BLaER1 treated with 17β-estradiol and CSF1 and Interleukin-3, amounts not matched to agents 10 nM and 100 nM (cell line): ENCODE measurements at regions not wholly inside any gene's neighbourhood (a gene's known extent, or its start where the extent isn't known, plus 50 kb on each side); places are given as distances from the start of the nearest gene placed in this dataset.
A peak's percentile ranks its signal among the peaks of the same experiment; 100 is the strongest.

ENCODE experiments used
- H3K27ac ChIP-seq, 11 experiments: shearing (Covaris generic); formaldehyde crosslinking; 2 replicates each; pipeline ENCODE4 v1.8.1; 2022
- H3K27me3 ChIP-seq, 11 experiments: shearing (Covaris generic); formaldehyde crosslinking; 2 replicates each; pipeline ENCODE4 v1.8.1; 2022
- H3K36me3 ChIP-seq, 11 experiments: shearing (Covaris generic); formaldehyde crosslinking; 2 replicates each; pipeline ENCODE4 v1.8.1; 2022
- H3K4me1 ChIP-seq, 10 experiments: shearing (Covaris generic); formaldehyde crosslinking; 2 replicates each; pipeline ENCODE4 v1.8.1; 2022
- H3K4me2 ChIP-seq, 11 experiments: shearing (Covaris generic); formaldehyde crosslinking; 2 replicates each; pipeline ENCODE4 v1.8.1; 2022
- H3K4me3 ChIP-seq, 10 experiments: shearing (Covaris generic); formaldehyde crosslinking; 2 replicates each; pipeline ENCODE4 v1.8.1; 2022
- H3K9ac ChIP-seq, 11 experiments: shearing (Covaris generic); formaldehyde crosslinking; 2 replicates each; pipeline ENCODE4 v1.8.1; 2022
- H3K9me3 ChIP-seq, 11 experiments: shearing (Covaris generic); formaldehyde crosslinking; replicated peaks in 1 of 11; 2 replicates each; pipeline ENCODE4 v1.8.1; 2022
- H4K20me1 ChIP-seq, 11 experiments: shearing (Covaris generic); formaldehyde crosslinking; 2 replicates each; pipeline ENCODE4 v1.8.1; 2022
- Cebpa-rat ChIP-seq, 11 experiments: shearing (Covaris generic); IDR thresholded peaks; 2 replicates each; pipeline ENCODE4 v1.8.1; 2022

DNA sequence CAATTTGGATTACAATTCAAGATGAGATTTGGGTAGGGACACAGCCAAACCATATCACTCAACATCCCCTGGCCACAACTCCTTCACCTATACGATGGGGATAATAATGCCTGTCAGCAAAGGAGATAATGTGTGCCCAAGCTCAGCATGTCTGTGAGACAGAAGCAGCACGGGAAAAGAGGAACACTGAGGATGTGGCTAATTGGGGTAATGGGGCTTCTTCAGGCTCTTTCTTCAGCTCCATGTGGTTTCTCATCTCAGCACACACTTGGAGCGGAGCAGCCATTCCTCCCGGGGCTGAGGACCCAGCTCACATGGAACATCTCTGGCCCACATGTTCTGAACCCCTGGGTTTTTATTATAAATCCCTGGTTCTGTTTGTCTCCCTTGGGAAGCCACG lies 136.0 kb upstream of the NAMPT start:
- H4K20me1 ChIP-seq, result no peaks in the 10 kb centered on the region
- H3K27me3 ChIP-seq, result no peaks in the 10 kb centered on the region
- peak overlapping the region in 5 of 11 experiments; percentile 40 to 92 (median 74); a peak in 10 of 22 replicates for H3K4me2 ChIP-seq
- H3K4me1 ChIP-seq, result peaks cover 21 to 88% (median 38%) of the 10 kb centered on the region in 10 experiments
- no peaks in the 10 kb centered on the region; a peak in 1 of 22 replicates for H3K36me3 ChIP-seq
- peak overlapping the region in 4 of 11 experiments; percentile 3 to 95 (median 86); a peak in 6 of 22 replicates for H3K9ac ChIP-seq
- H3K4me3 ChIP-seq, result no peak overlapping the region
- peak overlapping the region in 6 of 11 experiments; percentile 43 to 100 (median 90); a peak in 12 of 22 replicates for H3K27ac ChIP-seq
- TF ChIP-seq Cebpa-rat (IDR thresholded peaks at IDR 0.05), result no peak
- H3K9me3 ChIP-seq, result peaks cover 10 to 31% (median 16%) of the 10 kb centered on the region in 11 experiments; a peak in 21 of 22 replicates

DNA sequence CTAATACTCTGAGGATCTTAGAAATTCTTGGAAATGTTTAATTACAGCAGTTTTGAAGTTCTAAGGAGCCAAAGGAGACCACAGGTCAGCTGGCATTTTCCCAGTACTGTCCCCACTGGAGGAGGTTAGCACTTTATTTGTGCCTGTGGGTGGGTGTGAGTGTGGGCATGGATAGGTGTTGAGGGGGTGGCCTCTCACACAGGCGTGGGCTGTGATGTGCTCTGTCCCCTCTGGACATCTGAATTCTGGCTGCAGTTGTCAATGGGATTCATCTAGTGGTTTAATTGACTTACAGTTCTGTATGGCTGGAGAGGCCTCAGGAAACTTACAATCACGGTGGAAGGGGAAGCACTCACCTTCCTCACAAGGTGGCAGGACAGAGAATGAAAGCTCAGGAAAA lies 135.4 kb upstream of the NAMPT start:
- no peaks in the 10 kb centered on the region for H4K20me1 ChIP-seq
- peak overlapping the region in 3 of 11 experiments; percentile 74 to 92 (median 89); a peak in 6 of 22 replicates for H3K4me2 ChIP-seq
- H3K36me3 ChIP-seq, result no peaks in the 10 kb centered on the region; a peak in 1 of 22 replicates
- H3K27ac ChIP-seq, result peak overlapping the region in 5 of 11 experiments; percentile 10 to 100 (median 97); a peak in 9 of 22 replicates
- H3K9me3 ChIP-seq, result peaks cover 14 to 36% (median 18%) of the 10 kb centered on the region in 11 experiments; a peak in 21 of 22 replicates
- H3K9ac ChIP-seq, result peak overlapping the region in 3 of 11 experiments; percentile 81 to 95 (median 92); a peak in 5 of 22 replicates
- TF ChIP-seq Cebpa-rat (IDR thresholded peaks at IDR 0.05), result no peak
- peaks cover 21 to 85% (median 36%) of the 10 kb centered on the region in 10 experiments for H3K4me1 ChIP-seq
- no peak overlapping the region for H3K4me3 ChIP-seq
- H3K27me3 ChIP-seq, result no peaks in the 10 kb centered on the region

DNA sequence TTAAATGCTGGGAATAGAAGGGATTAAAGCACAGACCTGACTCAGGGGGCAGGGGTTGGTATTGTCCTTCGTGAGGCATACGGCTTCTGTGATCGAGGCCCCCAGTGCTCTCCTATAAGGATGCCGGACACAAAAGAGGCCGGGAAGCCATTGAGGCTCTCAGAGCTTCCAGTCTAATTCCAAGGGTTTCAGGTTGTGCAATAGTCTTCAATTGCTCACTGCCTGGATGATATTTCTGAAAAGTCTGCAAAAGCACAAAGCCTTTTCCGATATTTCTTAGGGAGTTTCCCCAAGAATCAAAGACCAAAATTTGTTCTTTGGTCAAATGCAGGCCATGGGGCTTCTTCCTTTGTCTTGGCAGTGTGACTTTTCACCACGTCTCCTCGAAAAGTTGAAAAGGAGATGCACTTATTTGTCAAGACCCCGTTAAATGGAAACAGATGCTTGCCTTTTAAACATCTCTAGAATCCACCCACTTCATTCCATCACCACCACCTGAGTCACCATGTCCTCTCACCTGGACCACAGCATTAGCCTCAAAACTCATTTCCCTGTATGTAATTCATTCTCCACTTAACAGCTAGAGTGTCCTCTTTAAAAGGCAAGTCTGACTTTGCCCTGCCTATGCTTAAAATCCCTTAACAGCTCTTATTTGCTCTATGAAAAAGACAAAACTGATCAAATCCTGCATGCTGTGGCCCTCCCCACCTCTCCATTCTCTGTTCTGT lies 134.8 kb upstream of the NAMPT start:
- H3K36me3 ChIP-seq, result no peaks in the 10 kb centered on the region; a peak in 1 of 22 replicates
- H3K9ac ChIP-seq, result peak overlapping the region in 2 of 11 experiments; percentile 92 to 95; a peak in 4 of 22 replicates
- H3K27me3 ChIP-seq, result no peaks in the 10 kb centered on the region
- 0 out of 22 replicates have a peak, but pooled peaks of 1 of the 11 experiments have one; percentile 12 for TF ChIP-seq Cebpa-rat (IDR thresholded peaks at IDR 0.05)
- H4K20me1 ChIP-seq, result no peaks in the 10 kb centered on the region
- peak overlapping the region in 5 of 11 experiments; percentile 60 to 100 (median 97); a peak in 10 of 22 replicates for H3K27ac ChIP-seq
- H3K4me3 ChIP-seq, result no peak overlapping the region
- peak overlapping the region in 3 of 11 experiments; percentile 74 to 92 (median 89); a peak in 6 of 22 replicates for H3K4me2 ChIP-seq
- peaks cover 17 to 84% (median 31%) of the 10 kb centered on the region in 10 experiments for H3K4me1 ChIP-seq
- H3K9me3 ChIP-seq, result peaks cover 14 to 37% (median 18%) of the 10 kb centered on the region in 11 experiments; a peak in 21 of 22 replicates

DNA sequence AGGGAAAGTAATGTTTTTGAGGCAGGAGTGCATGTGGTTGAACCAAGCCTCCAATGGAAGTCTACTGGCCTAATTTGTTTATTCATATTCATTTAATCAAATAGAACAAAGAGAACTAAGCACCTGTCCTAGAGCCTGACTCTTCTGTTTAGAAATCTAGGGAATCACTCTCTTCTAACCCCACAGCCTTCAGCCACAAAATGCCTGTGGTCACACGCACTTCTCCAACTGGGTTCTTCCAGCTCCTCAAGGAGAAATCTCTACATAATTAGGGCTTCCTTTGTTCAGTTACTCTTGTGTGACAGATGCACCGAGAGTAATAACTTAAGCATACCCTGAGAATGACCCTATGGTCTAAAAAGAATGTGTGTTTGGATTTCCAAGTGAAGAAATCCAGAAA lies 133.7 kb upstream of the NAMPT start:
- Histone ChIP-seq H3K9ac (peak overlapping the region in 5 of 11 experiments; percentile 9 to 82 (median 58); a peak in 9 of 22 replicates), H3K27me3 (no peaks in the 10 kb centered on the region), H3K27ac (peak overlapping the region in 6 of 11 experiments; percentile 5 to 100 (median 90); a peak in 11 of 22 replicates), H4K20me1 (no peaks in the 10 kb centered on the region), H3K4me2 (peak overlapping the region in 5 of 11 experiments; percentile 31 to 92 (median 74); a peak in 9 of 22 replicates), H3K4me1 (peaks cover 6 to 82% (median 20%) of the 10 kb centered on the region in 10 experiments), H3K9me3 (peaks cover 14 to 37% (median 18%) of the 10 kb centered on the region in 11 experiments; a peak in 21 of 22 replicates), H3K4me3 (no peak overlapping the region), H3K36me3 (no peaks in the 10 kb centered on the region; a peak in 1 of 22 replicates)
- TF ChIP-seq Cebpa-rat (IDR thresholded peaks at IDR 0.05), result no peak

DNA sequence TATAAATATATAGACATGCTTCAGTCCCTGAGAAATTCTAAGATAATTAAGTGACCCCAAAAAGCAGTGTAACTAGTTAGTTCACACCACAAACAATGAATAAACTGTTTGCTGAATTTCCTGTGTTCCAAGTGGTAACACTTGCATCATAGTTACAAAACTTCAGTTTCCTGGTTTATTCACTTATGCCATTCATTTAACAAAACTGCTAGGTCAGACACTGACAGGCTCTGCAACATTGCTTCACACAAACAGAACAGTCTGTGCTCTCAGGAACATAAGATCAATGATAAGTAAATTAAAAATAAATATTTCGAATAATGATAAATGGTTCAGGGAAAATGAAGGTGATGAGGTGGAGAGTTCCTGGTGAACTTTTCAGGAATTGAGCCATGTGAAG lies 133.3 kb upstream of the NAMPT start:
- Histone ChIP-seq H3K27me3 (no peaks in the 10 kb centered on the region), H3K4me3 (no peak overlapping the region), H3K36me3 (no peaks in the 10 kb centered on the region; a peak in 1 of 22 replicates), H3K4me1 (peaks cover 2 to 82% (median 15%) of the 10 kb centered on the region in 10 experiments), H3K9me3 (peaks cover 14 to 37% (median 18%) of the 10 kb centered on the region in 11 experiments; a peak in 21 of 22 replicates), H3K27ac (peak overlapping the region in 6 of 11 experiments; percentile 5 to 100 (median 90); a peak in 11 of 22 replicates), H4K20me1 (no peaks in the 10 kb centered on the region), H3K9ac (peak overlapping the region in 5 of 11 experiments; percentile 9 to 82 (median 58); a peak in 9 of 22 replicates), H3K4me2 (peak overlapping the region in 5 of 11 experiments; percentile 31 to 92 (median 74); a peak in 9 of 22 replicates)
- peak in 2 of 11 experiments; percentile 59; a peak in 4 of 22 replicates for TF ChIP-seq Cebpa-rat (IDR thresholded peaks at IDR 0.05)

DNA sequence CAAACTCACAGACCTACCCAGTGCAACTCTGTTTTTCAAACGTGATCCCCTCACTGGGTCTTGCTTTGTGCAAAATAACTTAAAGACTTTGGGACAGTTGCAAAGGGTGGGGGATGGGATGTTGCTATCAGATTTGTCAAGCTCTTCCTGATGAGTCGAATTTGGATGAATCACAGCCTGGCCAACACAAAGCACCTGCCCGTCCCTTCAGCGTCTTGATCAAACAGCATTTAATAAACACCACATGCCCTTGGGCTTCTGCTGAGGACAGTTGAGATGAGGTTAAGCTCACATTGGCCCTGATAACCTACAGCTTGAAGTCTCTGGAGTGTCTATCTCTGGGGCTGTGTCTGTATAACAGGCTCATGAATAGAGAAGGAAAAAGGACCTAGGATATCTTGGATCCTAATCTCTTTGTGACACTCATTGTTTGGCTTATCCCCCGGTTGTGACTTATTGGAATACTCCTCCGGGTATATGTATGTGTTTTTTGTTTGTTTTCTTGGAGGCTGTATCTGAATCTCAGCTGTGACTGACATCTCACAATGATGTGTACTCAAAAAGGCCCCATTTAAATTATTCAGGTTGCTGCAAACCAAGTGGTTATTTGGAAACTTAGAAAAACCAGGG lies 132.6 kb upstream of the NAMPT start:
- H3K9ac ChIP-seq, result peak overlapping the region in 3 of 11 experiments; percentile 12 to 73 (median 72); a peak in 6 of 22 replicates
- TF ChIP-seq Cebpa-rat (IDR thresholded peaks at IDR 0.05), result no peak
- no peaks in the 10 kb centered on the region for H4K20me1 ChIP-seq
- no peaks in the 10 kb centered on the region; a peak in 1 of 22 replicates for H3K36me3 ChIP-seq
- peak overlapping the region in 5 of 11 experiments; percentile 16 to 92 (median 74); a peak in 9 of 22 replicates for H3K4me2 ChIP-seq
- H3K9me3 ChIP-seq, result peaks cover 14 to 37% (median 18%) of the 10 kb centered on the region in 11 experiments; a peak in 21 of 22 replicates
- H3K27ac ChIP-seq, result peak overlapping the region in 6 of 11 experiments; percentile 22 to 100 (median 90); a peak in 10 of 22 replicates
- H3K4me3 ChIP-seq, result no peak overlapping the region
- H3K27me3 ChIP-seq, result no peaks in the 10 kb centered on the region
- H3K4me1 ChIP-seq, result peaks cover 0 to 78% (median 13%) of the 10 kb centered on the region in 10 experiments; a peak in 12 of 20 replicates

DNA sequence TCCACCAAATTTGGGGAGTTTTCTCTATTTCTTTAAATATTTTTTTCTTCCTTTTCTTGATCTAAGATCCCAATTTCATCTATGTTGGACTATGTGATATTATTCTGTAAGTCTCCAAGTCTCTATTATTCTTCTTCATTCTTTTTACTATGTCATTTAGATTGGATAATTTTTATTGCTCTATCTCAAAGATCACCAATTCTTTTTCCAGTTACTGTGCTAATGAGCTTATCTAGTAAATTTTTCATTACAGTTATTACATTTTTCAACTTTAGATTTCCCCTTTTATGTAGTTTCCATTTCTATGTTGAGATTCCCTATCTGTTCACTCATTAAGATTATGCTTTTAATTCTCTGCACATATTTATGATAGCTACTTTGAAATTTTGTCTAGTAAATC lies 131.6 kb upstream of the NAMPT start:
- peaks cover 14 to 37% (median 18%) of the 10 kb centered on the region in 11 experiments; a peak in 21 of 22 replicates for H3K9me3 ChIP-seq
- H3K9ac ChIP-seq, result no peak overlapping the region
- no peaks in the 10 kb centered on the region; a peak in 1 of 22 replicates for H3K36me3 ChIP-seq
- H3K27ac ChIP-seq, result peak overlapping the region in 4 of 11 experiments; percentile 84 to 100 (median 98); a peak in 7 of 22 replicates
- peak overlapping the region in 1 of 11 experiments; percentile 89; a peak in 2 of 22 replicates for H3K4me2 ChIP-seq
- no peak overlapping the region for H3K4me3 ChIP-seq
- H3K4me1 ChIP-seq, result peaks cover 0 to 69% (median 10%) of the 10 kb centered on the region in 10 experiments; a peak in 12 of 20 replicates
- no peaks in the 10 kb centered on the region for H3K27me3 ChIP-seq
- H4K20me1 ChIP-seq, result no peaks in the 10 kb centered on the region
- no peak for TF ChIP-seq Cebpa-rat (IDR thresholded peaks at IDR 0.05)

DNA sequence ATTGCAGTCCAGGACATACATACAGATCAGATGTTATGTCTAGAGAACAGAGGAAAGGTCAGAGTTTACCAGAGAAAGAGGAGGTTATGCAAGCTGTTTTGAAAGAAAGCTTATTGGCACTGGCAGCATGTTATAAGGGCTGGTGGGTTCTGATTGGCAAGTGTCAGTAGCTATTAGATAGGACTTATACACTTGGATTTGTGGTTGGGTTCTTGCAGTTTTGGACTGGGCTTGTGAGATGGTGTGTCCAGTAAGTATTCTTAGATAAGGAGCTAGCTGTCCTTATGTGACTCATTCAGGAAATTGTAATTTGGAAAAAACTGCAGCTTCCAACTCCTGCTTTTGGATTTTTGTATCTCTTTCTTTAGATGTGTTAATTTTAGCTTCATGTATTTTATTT lies 130.7 kb upstream of the NAMPT start:
- Histone ChIP-seq H3K4me3 (no peak overlapping the region), H3K27me3 (no peaks in the 10 kb centered on the region), H3K4me2 (peak overlapping the region in 2 of 11 experiments; percentile 6 to 12; a peak in 1 of 22 replicates), H3K4me1 (peaks cover 0 to 59% (median 3%) of the 10 kb centered on the region in 10 experiments; a peak in 10 of 20 replicates), H4K20me1 (no peaks in the 10 kb centered on the region), H3K9ac (no peak overlapping the region), H3K36me3 (no peaks in the 10 kb centered on the region; a peak in 1 of 22 replicates), H3K9me3 (peaks cover 14 to 37% (median 18%) of the 10 kb centered on the region in 11 experiments; a peak in 21 of 22 replicates), H3K27ac (no peak overlapping the region)
- no peak for TF ChIP-seq Cebpa-rat (IDR thresholded peaks at IDR 0.05)
